Ramos (cell line): ENCODE measurements at regions not wholly inside any gene's neighbourhood (a gene's known extent, or its start where the extent isn't known, plus 50 kb on each side); places are given as distances from the start of the nearest gene placed in this dataset.

Experiments used
- in situ Hi-C: fragments of 300-500 bp; cut with MboI; formaldehyde crosslinking; loops from one replicate; pipeline ENCODE4 v1.14.3; 2022; ENCODE audit warnings: low sequenced_read_pairs; ENCODE audit not compliant: unreplicated experiment

DNA sequence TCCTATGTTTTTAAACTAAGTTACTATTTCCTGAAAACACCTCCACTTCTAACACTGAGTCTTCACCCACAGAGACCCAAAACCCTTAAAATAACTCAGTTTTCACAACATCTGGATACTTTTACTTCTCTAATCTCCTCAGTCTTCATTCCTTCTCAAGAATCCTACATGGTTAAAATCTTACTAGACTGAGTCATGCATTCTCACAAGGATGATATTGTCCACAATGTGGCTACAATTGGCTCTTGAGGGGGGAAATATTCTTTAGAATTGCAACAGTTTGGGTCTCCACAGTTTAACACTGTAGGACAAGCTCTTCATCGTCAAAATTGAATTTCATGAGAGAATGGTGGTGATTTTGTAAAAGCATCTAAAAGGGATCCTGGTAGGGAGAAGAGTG, 397.1 kb downstream of the SLITRK5 start:
- in situ Hi-C loops = no loop called here

DNA sequence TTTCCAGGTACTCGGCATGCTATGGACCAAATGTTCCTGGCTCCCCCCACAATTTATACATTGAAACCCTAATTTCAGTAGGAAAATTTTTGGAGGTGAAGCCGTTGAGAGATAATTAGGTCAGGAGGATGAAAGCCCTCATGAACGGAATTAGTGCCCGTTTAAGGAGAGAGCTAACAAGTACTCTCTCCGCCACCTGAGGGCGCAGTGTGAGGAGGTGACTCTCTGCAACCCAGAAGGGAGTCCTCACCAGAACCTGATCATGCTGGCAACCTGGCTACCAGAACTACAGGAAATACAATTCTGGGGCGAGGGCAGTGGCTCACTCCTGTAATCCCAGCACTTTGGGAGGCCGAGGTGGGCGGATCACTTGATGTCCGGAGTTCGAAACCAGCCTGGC, 397.8 kb downstream of the SLITRK5 start:
- in situ Hi-C loops = no loop called here

DNA sequence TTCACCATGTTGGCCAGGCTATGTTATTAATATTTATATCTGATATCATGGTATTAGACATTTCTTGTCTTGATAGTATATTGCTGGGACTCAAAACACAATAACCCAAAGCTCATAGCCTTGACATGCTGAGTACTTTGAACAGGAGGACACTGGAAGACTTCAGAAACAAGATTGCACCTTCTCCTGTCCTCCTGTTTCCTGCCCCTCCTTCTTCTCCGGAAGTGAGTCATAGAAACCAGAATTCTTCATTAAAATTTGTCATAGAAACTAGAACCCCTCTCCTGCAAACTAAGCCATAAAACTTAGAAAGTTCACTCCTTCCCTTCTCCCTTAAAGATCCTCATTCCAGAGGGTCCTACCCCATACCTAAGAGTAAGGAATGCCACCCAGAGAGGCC, 400.2 kb downstream of the SLITRK5 start:
- in situ Hi-C loops = no loop called here

DNA sequence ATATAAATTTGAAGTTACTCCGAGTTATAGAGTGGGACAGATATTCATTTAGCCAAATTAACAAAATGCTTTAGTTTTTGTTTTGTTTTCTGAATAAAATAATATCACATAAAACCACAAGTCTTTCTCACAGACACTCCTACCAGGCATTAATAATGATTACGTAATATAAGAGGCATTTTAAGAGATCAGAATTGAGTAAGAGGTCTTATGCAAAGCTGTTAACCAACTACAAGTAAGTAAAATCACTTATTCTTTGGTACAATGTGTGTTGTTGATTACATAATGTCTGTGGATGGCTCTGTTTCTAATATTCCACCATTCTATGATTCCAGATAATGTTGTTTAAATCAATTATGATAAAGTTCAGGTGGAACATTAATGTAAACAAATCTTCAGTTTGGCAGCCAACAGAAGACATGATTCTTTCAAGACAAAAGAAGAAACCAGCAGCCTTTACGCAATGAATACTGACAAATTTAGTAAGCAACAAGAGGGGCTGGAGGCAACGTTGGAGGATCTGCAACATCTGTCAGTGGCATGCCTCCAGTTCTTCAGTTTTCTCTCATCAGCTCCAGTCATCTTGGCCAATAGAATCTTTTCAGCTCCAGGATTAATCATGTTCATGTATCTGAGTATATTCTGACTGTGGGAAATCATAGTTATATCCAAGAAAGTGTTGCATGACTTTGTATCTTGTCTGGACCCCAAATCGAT, 403.8 kb downstream of the SLITRK5 start:
- in situ Hi-C loops = no loop called here

DNA sequence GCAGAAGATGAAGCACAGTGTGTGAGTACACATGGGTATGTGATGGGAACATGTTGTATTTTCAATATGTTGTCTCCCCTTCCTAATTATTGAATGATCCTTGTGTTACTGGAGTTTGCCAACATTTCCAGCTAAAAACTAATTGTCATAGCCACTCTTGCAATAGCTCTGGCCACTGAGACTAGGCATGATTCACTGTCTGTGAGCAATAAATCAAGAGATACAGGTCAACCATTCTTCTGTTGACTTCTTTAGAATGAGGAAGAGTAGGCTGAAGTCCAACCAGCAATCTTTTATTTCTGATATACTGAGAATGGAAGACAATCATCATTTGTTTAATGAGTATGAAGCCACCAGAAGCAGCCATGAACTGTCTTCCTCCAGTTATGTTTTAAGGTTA, 413.9 kb downstream of the SLITRK5 start:
- in situ Hi-C loops = no loop called here

DNA sequence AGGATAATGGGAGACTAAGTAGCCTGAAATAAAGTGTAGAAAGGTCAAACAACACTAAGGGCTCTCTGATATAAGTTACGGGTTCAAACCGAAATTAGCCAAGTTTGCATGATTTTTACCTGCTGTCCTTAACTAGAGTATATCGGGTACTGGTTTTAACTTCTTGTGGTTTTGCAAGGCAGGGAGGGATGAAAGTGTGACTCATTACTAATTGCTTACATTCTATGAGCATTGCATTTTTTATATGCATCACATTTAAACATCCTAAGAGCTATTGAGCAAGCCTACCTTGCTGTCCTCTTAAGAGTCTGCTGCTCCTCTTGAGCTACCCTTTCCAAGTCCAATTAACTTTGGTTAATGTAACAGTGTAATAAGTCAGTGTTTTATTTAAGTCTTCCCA, 415.4 kb downstream of the SLITRK5 start:
- in situ Hi-C loops = no loop called here

DNA sequence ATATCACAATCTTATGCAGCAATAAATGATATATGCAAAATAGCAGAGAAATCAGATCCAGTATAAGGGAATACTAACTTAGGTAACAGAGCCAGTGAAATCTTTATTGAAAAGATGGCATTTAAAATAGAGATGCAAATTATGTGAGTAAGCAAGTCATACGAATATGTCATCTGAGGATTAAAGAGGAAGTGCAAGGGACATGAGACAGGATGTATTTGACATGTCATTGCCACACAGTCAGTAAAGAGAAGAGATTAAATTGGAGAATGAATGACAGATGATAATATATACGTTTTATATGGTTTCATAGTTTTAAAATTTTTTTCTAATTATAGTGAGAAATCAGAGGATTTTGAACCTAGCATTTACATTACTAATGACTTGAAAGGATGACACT, 426.4 kb downstream of the SLITRK5 start:
- in situ Hi-C loops = no loop called here

DNA sequence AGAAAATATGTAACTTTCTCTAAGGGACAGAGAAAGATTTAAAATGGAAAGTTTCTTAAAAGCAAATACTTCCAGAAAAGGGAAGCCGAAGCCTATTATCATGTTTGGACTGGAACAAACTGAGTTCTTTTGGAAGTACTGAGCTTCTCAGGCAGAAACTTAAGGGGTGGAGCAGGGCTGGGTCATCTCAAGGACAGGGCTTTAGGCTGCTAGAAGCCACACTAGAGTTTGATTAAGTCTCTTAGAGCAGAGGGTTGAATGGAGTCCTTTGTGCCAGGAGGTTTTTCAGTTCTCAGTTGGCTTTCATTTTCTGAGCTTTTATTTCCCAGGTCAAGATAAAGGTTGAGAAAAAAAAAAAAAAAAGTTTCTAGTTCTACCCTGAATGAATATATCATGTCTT, 432.7 kb downstream of the SLITRK5 start:
- in situ Hi-C loops = no loop called here

DNA sequence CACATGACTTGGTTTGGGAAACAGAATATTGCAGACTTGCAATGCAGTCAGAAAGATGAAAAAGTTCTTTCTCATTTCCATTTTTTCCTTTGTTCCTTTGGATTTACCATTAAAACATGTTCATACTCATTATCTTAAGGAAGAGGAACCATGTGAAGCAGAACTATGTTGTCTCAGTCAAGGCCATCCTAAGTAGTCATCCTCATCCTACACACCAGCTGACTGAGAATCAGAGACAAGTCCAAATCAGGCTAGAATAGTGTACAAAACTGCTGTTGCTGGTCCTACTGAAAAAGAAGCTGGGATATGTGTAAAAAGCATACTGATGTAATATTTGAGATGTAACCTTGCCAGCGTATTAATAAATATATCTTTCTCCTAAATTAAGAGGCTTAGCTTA, 433.4 kb downstream of the SLITRK5 start:
- in situ Hi-C loops = no loop called here

DNA sequence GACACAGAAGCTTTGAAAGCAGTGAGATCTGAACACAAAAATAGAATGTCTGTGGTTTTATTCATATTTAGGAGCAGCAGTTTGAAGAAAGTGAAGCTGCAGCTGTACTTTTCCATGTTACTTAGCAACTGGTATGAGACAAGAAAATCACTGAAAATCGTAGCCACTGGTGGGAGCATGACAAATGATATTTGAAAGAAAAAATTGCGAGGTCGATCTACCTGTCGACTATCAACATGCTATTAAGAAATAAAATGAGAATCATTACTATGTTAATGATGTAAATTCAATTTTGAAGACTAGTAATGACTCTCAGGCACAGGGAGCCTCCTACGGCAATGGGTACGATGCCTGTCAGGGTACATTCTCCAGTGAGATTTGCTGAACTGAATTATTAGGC, 436.4 kb downstream of the SLITRK5 start:
- in situ Hi-C loops = no loop called here

DNA sequence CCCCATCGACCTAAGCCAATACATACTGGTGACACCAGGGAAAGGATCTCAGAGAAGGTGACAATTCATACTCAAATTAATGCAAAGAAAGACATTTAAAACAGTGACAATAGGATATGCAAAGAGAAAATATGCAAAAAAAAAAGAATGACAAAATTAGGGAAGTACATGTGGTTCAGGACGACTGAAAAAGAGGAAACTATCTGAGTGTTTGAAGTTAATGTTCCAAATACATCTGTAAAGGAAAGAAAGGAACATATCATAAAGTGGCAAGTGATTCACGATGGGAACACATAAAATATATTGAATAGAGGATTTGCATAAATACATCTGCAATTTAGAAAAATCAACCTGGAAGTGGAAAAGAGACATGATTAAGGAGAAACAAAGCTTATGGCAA, 441.4 kb downstream of the SLITRK5 start:
- in situ Hi-C loops = no loop called here

DNA sequence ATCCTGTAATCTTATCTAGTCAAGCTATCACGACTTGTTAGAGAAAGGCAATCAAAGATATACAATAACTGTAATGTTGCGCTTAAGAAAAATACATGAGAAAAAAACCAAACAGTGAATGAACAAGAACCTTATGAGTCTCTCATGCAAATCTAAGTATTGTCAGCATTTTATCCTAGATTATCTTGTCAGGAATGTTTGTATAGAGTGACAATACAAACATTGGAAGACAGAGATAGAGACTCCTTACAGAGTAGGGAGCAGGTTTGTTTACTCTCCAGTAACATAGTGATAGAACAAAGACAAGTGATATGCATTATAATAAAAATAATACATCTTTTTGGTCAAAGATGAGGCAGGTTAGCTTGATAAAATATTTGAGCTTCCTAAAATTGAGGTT, 444.8 kb downstream of the SLITRK5 start:
- in situ Hi-C loops = no loop called here

DNA sequence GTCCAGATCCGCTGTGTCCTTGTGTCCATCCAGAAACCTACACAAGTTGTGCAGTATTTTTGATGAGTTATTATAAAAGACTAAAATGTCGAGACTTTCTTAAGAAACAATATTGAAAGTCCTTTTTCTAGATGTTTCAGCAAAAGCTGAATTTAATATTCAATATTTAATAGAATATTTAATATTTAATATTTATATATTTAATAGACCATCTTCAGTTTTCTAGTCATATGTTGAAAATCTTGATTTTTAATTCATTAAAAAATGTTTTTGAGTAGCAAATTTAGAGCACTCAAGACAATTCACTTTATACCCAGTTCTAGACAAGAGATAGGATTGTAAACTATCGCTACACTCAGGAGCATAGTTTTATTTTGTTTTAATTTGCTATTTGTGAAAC, 447.8 kb downstream of the SLITRK5 start:
- in situ Hi-C loops = no loop called here

DNA sequence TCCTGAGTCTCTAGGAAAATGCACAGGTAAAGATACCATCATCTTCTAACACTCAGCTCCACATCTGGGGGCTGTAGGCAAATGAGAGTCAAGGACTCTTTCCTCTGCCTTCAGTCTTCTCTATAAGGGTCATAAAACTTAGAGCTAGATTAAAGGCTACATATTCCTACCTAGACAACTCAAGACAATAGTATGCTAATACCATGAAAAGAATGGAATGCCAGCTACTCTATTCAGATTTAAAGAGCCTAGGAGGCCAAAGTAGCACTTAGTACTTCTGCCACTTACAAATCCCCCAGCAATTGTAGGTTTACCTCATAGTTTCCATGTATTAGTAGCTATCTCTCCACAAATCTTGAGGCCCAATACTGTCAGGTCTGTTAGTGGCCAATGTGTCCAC, 453.0 kb downstream of the SLITRK5 start:
- in situ Hi-C loops = no loop called here

DNA sequence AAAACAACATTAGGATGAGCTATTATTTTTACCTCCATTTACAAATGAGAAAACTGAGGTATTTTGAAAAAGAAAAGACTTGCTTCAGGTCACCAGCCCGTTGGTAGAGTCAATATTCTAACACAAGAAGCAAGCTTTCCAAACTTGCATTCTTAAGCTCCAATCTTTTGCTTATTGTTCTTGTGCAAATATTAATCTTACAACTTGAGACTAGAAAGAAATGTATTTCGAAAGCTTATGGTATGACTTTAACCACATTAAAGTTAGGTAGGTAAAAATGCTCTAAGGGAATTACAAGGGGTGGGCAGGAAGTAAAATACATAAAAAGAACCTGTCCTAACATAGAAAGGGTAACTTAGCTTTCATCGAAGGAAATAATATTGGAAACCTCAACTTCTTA, 453.9 kb downstream of the SLITRK5 start:
- in situ Hi-C loops = no loop called here

DNA sequence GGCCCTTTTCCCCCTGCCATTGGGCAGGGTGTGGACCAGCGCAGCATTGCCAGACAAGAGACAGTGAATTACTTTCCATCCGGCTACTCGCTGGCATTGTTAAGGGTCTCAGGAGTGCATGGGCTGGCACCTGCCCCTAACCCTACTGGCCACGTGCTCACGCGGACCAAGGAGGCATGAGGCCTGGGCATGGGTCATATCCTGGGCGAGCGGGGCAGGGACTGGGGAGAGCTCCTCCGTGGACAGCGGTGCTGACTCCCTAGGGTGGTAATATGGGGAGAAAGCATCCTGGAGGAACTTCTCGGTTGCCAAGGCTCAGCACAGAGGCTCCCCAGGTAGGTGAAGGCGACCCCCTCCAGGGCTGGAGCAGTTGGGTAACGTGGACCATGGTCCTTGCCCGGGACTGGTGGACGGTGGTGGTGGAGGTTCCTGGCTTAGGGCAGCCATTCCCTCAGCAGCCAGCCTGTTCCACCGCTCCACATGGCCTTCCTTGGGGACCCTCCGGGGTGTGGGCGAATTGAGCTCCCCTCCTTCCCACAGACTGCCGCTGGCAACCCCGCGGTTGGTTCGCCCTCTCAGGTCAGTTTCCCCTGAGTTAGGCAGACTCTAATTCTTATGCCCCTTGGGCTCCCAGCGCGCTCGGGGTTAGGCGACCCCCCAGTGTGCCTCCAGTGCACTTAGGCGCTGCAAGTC, 465.1 kb downstream of the SLITRK5 start:
- in situ Hi-C loops = no loop called here

DNA sequence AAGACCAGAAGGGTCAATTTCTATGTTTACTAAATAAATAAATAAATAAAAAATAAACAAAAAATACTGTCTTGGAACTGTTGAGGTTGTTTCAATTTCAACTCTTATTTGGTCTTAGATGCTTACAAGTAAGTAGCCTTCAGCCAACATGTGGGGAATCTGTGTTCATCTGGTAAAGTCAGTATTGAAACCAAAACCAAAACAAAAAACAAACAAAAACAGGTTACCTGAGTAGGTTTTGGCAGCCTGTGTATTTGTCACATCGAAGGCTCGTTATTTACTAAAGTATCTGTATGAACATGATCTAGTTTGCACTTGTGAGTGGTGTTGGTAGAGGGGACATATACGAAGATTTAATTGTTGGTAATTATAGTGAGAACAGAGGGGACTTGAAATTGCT, 471.5 kb downstream of the SLITRK5 start:
- in situ Hi-C loops = no loop called here

DNA sequence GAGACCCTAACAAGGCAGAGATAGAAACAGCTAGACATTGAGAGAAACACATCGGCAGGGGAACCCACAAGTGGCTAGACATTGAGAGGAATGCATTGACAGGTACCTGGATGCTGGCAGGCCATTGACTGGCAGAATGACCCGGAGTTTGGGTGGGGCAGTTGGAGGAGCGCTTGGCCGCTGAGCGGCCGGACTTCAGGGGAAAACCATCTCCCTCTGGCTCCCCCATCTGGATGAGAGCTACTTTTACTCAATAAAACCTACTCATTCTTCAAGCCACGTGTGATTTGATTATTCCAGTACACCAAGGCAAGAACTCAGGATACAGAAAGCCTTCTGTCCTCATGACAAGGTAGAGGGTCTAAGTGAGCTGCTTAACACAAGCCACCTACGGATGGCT, 473.4 kb downstream of the SLITRK5 start:
- in situ Hi-C loops = no loop called here

DNA sequence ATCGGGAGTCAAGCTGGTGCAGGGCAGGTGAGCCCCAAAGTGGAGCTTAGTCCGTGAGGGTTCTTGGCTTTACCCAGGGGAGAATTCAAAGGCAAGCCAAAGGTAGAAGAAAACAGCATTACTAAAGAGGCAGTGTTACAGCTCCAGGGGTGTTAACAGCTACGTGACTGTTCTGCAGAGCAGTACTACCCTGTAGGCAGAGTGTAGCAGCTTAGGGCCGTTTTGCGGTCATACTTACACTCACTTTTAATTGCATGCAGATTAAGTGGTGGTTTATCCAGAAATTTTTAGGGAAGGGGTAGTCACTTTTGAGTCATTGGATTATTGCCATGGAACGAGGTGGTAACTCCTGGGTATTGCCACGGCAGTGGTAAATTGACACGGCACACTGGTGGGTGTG, 482.2 kb downstream of the SLITRK5 start:
- in situ Hi-C loops = no loop called here

DNA sequence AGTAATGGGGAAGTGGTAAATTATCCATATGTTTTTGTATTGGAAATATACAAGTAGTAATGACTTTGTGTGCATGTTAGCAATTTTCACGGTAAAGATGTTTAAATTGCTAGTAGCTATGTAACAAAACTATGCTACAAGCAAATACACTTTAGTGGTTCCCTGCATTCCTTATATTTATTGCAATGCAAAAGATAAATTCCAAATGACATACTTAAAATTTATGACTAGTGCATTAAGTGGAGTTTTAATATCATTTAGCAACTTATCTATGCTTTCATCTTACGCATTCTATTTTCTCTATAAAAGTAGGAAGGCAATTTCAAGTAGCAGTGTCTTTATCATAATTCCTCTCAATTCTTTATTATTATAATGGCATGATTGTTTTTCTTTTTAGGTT, 482.8 kb downstream of the SLITRK5 start:
- in situ Hi-C loops = no loop called here

DNA sequence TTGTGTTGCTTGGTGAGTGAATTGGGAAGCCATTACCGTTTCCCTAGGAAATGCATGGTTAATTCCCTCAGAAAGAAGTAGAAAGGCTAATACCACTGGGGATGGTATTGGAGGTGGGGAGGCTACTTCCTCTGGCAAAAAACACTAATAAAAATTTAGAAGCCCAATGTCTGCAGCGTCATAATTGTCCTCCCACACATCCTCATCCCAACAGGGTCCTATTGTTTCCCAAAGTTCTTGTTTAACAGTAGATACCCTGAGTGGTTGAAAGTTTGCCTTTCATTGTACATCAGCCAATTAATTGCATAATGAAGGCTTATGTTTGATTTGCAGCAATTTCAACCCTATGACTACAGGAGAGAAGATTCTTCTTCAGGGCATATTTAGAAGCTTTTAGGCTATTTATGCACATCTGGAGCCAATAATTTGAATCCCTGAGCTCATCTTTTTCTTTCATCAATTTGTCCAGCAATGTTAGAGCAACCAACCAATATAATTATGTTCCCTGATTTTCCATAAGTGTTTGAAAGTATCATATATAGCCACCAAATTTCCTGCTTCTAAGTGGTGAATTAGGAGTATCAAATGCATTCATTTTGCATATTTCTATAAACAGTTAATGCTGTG, 491.0 kb downstream of the SLITRK5 start:
- in situ Hi-C loops = no loop called here

DNA sequence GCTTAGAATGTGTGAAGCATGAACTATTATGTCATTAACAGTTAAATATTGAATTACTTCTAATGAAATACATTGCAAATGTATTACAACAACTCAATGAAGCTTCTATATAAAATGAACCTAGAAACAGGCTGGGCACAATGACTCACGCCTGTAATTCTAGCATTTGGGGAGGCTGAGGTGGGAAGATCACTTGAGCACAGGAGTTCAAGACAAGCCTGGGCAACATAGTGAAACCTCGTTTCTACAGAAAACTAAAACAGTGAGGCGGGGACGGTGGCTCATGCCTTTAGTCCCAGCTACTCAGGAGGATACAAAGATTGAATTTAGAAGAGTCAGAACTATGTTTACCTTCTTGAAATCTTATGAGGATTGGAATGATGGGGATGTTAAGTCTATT, 505.1 kb downstream of the SLITRK5 start:
- in situ Hi-C loops = no loop called here
